Loucy (cell line): ENCODE measurements at regions not wholly inside any gene's neighbourhood (a gene's known extent, or its start where the extent isn't known, plus 50 kb on each side); places are given as distances from the start of the nearest gene placed in this dataset.

Experiments used
- EZH2phosphoT487 ChIP-seq: fragments of 200-600 bp; IDR thresholded peaks from 2 replicates; pipeline ENCODE4 v1.6.1; 2018; ENCODE audit warnings: antibody characterized with exemption, mild to moderate bottlenecking, moderate library complexity, borderline replicate concordance
- TF ChIP-seq, protein P1 (sequence below): fragments of 200-600 bp; sonication (generic); conservative IDR thresholded peaks from 2 replicates; pipeline ENCODE4 v1.5.1; 2014; ENCODE audit warnings: mild to moderate bottlenecking, antibody characterized with exemption, low read length

DNA sequence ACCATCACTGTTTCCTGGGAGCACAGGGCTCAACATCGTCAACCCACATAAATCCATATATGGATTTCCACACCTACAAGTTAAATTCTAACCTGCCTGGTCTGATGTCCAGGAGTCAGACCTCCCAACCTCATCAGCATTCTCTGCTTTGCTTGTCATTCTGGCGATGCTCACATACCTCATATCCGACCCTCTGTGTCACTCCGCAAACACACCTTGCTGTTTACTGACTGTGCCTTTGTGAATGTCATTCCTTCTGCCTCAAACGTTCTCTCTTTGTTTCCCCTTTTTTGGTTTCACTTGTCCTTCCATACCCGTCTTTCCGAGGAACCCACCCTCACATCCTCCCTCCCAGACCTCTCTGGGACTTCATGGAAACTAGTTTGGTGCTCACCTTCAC lies 187.1 kb downstream of the ACTR3 start:
- TF ChIP-seq, protein P1, sequence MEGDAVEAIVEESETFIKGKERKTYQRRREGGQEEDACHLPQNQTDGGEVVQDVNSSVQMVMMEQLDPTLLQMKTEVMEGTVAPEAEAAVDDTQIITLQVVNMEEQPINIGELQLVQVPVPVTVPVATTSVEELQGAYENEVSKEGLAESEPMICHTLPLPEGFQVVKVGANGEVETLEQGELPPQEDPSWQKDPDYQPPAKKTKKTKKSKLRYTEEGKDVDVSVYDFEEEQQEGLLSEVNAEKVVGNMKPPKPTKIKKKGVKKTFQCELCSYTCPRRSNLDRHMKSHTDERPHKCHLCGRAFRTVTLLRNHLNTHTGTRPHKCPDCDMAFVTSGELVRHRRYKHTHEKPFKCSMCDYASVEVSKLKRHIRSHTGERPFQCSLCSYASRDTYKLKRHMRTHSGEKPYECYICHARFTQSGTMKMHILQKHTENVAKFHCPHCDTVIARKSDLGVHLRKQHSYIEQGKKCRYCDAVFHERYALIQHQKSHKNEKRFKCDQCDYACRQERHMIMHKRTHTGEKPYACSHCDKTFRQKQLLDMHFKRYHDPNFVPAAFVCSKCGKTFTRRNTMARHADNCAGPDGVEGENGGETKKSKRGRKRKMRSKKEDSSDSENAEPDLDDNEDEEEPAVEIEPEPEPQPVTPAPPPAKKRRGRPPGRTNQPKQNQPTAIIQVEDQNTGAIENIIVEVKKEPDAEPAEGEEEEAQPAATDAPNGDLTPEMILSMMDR = no peak
- TF ChIP-seq EZH2phosphoT487 = no peak
